ENCODE measurements at regions not wholly inside any gene's neighbourhood (a gene's known extent, or its start where the extent isn't known, plus 50 kb on each side); places are given as distances from the start of the nearest gene placed in this dataset.

GRCh38 chr15:29593111-29593510 is 229.2 kb downstream of the TJP1 start:
- TF ChIP-seq CTCF (IDR thresholded peaks at IDR 0.05) (no peak), POLR2AphosphoS5 (IDR thresholded peaks at IDR 0.05; ENCODE audit: insufficient read depth in 1 of 2, low read depth in 1 of 2) (no peak), POLR2A (IDR thresholded peaks at IDR 0.05) (no peak)

Data from vagina (tissue), 2 donors.